HUDEP-2 (cell line): ENCODE measurements at regions not wholly inside any gene's neighbourhood (a gene's known extent, or its start where the extent isn't known, plus 50 kb on each side); places are given as distances from the start of the nearest gene placed in this dataset.
"Not testable (repeated sequence)": the region's sequence is repeated elsewhere in the genome, so short reads cannot be mapped to it uniquely, and the experiment has no call there.

Source experiments
- DNase-seq, 76 experiments: peaks; one replicate each; lab custom pipeline; 2025; ENCODE audit not compliant: unreplicated experiment in 76 of 76; lab: John Stamatoyannopoulos, UW

DNA sequence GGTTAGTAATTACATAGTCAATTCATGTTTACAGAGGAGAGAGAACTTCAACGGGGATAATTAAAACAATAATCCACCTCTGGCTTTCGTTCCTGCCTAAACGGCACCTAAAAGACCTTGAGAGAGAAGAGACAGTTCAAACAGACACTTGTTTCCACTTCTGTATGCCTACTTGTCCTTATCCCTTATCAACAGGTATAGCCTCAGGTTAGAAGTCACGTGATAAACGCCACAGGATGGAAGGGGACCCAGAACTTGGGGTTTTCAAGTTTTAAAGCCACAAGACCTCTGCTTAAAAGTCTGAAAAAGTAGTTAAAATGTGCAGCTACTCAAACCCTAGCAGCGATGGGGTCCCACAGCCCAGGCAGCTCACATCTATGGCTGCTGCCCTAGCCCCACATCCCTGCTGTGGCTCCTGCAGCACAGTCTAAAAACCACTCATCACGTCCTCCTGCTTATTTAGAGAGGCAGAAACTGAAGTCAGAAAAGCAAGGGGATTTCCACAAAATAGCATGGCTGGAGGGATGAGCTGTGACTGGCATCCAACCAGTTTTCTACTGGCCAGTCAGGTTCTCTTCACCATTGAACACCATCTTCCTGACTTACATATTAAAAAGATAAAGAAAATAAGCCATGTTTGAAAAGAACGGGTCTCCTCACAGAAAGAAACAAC is 51.2 kb upstream of the SEC16B start:
- no peak for DNase-seq

DNA sequence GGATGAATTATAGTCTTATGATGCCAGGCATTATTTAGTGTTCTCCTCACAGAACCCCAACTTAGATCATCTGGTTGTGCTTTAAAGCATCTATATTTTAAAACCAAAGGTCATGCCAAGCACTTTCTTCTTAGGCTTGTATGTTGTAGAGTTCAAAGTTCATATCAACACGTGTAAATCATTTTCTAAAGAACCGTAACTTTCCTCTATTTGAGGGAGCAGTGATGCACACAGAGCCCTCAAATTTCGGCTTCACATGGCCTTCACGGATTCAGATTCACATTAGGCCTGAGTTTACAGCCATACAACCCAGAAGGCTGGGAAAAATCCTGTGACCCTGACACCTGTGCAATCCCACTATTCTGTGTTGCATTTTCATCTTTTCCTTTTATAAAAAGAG is 52.1 kb upstream of the SEC16B start:
- DNase-seq, result no peak

DNA sequence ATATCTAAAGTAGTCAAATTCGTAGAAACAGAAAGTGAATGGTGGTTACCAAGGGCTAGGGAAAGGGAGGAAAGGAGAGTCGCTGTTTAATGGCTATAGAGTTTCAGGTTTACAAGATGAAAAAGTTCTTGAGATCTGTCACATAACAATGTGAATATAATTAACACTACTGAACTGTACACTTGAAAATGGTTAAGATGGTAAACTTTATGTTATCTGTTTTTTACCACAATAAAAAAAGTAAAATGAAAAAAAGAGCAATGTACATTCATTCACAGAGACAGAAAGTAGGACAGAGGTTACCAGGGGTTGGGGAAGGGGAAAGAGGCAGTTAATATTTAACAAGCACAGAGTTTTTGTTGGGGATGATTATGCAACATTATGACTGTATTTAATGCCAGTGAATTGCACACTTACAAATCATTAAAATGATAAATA is 53.3 kb upstream of the SEC16B start:
- DNase-seq, result no peak

DNA sequence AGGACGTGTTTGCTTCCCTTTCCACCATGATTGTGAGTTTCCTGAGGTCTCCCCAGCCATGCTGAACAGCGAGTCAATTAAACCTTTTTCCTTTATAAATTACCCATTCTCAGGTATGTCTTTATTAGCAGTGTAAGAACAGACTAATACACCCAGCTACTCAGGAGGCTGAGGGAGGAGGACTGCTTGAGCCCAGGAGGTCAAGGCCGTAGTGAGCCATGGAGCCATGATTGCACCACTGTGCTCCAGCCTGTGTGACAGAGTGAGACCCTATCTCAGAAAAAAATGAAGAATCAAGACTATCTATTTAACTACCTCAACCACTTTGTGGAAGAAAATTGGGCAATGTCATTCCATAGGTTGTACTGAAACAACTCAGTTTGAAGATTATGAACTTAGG is 54.6 kb upstream of the SEC16B start:
- DNase-seq, result no peak

DNA sequence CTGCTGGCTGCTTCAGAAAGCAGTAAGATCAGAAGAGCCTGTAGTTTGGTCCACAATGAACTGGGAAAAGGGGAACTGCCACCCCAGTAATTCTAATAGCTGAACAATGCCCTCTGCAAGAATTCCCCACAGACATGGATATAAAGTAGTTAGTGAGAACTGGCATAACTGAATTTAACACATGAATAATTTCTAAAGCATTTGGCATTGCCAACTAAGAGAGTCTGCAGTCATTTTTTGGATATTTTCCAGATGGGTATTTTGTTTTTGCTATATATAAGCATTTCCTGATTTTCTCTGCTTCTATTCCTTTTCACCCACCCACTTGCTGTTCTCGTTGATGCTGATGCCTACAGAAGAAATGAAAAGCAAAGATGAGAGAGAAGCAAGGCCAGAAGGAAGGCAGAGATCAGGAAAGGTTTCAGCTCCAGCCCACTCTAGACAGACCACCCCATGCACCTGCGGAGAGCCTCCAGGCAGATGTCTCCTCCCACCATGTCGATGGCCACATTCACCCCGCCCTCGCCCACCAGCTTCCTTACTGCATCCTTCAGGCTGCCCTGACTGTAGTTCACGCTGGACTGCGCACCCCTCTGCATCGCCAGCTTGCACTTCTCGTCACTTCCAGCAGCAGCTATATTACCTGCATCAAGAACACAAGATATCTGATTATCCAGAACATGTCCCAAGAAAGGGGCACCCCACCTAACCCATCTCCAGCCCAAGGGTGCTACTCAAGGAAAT is 55.9 kb upstream of the SEC16B start:
- no peak for DNase-seq

DNA sequence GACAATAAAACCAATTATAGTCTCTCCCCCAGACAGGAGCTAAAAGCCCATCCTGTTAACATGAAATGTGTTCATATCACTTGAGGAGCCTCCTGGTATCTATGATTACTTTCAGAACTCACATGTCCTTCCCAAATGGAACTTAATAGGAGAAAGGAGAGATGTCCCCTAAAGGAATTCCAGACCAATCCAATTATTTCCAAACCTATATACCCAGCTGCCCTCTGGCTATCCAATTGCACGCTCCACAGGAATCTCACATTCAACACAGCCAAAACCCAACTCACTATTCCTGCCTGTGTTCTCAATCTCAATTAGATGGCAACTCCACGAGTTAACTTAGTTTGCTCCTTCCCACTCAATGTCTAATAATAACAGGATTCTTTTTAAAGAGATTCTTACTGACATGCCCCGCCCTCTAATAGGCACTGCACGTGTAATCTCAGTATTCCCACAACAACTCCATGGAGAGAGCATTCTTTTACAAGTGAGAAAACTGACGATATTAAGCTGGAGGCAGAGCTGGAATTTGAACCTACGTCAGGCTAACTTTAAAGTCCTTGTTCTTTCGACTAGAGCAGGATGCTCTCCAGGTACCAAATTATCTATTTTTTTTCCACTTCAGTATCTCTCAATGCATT is 59.1 kb upstream of the SEC16B start:
- DNase-seq, result no peak

DNA sequence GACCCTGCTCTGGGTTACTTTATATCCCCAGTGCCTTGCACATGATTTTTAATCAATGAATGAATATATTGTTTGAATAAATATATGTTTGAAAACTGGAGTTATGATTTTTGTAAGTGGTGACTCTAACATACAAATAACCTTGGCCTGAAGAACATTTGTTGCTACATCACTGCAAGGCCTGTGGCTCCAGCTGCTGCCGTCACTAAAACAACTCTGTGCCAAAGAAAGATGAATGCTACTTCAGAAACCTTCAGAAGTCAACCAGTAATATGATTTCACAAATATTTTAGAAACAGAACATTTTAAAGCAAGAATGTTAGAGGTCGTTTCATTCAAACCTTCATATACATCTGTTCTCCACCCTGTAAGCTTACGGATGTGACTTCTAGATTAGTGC is 60.6 kb upstream of the SEC16B start:
- DNase-seq, result no peak

DNA sequence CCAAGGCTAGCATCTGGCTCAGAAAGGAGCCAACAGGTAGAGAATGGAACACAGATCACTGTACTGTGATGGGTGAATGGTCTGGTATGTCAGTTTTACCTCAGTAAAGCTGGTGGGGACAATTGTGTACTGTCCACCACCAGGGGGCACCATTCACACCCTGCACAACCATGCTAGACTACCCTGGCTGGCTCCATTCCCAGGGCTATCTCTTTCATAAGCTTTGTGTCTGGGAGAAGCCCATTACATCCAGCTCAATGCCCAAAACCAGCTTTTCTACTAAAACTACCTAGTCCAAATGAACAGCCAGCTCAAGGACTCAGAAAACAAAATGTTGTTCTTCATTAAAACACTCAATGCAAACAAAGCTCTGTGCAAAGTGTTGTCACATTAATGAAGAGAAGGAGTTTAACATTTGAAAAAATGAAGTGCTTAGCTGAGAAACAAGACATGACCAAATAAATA is 62.0 kb upstream of the RASAL2 start:
- peak in 73 of 76 experiments; percentile 7 to 84 (median 68) for DNase-seq

DNA sequence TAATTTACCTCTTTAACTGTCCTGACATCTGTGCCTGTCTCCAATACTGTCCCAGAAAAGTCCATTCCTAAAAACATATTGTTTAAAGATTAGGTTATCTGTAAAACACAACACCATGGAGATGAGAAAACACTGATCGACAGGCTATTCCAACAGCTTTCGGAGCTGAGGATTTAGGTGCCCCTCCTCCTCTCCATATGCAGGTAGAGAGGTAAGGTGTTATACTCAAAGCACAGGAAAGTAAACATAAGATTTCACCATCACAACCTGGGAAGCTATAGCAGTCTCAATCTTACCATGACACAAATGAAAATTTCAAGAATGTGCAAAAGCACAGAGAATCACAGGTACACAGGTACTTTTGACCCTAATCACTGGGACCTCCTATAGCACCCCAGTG is 60.9 kb upstream of the RASAL2 start:
- DNase-seq, result no peak

DNA sequence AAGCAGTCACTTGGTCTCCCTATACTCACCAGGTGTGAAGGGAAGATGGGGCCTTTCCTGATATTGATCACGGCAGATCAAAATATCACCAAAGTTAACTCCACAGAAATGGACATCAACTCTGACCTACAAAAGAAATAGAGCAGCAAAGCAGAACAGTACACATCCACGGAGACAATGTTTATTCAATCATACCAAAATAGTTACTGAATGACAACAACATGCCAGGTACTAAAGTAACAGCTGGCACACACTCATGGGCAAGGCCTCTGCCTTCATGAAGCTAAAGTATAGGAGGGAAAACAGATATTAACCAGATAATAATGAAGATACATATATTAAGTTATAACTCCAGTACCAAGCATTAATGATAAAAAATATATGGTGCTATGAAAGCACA is 59.2 kb upstream of the RASAL2 start:
- DNase-seq, result no peak

DNA sequence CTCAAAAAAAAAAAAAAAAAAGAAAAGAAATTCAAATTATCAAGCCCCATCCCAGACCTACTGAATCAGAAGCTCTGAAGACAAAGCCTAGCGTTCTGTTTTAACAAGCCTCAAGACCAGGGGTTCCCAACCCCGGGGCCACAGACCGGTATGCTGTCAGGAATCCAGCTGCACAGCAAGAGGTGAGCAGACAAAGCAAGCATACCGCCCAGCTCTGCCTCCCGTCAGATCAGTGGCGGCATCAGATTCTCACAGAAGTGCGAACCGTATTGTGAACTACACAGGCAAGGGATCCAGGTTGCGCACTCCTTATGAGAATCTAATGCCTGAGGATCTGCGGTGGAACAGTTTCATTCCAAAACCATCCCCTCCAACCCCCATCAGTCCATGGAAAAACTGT is 57.8 kb upstream of the RASAL2 start:
- no peak for DNase-seq

DNA sequence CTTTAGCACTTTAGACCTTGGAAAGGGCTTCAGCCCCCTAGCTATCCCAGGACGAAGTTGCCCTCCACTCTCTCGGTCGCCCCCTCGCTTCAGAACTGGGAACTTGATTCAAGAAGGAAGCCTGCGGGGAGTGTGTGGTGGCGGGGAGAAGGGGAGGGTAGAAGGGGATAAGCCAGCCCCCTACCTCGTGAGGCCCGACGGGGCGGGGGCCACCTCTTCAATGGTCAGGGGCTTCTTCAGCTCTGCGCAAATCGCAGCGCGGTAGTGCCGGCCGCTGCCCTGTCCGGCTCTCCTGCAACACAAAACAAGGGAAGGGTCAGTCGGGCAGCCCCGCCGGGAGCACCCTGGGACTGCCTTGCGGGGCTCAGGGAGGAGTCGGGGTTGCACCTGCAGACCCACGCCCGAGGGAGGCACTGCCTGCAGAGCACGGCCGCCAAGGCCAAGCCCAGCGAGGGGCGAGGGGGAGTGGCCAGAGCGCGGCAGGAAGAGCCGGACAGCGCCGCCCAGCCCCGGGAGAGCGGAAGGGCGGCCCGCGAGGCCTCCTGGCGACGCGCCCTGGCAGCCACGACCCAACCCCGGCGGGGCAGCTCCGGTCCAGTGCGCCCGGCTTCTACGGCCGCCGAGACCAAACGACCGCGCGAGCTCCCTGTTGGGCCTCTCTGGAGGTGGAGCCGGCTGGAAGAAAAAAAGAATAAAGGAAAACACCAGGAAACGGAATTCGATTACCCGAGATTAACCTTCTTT is 56.2 kb upstream of the RASAL2 start:
- DNase-seq, result peak in 65 of 76 experiments; percentile 8 to 75 (median 50)

DNA sequence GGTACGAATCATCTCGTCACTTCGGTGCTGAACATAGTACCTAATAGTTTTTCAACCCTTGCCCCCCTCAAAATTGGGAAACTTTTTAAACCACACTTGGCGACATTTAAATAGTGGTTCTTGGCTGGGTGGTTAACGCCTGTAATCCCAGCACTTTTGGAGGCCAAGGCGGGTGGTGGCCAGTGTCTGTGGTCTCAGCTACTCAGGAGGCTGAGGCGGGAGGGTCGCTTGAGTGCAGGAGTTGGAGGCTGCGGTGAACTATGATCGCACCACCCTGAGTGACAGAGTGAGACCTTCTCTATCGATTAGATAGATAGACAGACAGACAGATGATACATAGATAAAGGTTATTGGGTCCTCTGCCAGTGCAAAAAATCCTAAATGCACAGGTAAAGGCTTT is 55.5 kb upstream of the RASAL2 start:
- no peak for DNase-seq

DNA sequence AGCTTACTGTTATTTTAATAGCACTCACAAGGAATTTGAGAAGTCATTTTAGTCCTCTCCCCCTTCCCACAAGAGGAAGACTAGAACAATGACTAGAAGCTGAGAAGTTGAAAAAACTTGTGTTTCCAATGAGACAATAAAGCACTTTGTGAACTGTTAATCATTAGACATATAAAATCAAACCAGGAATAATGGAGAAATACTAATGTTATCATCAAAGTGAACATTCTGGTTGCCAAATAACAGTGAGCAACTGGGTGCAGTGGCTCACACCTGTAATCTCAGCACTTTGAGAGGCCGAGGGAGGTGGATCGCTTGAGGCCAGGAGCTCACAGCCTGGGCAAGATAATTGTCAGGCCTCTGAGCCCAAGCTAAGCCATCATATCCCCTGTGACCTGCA is 54.0 kb upstream of the RASAL2 start:
- DNase-seq, result no peak

DNA sequence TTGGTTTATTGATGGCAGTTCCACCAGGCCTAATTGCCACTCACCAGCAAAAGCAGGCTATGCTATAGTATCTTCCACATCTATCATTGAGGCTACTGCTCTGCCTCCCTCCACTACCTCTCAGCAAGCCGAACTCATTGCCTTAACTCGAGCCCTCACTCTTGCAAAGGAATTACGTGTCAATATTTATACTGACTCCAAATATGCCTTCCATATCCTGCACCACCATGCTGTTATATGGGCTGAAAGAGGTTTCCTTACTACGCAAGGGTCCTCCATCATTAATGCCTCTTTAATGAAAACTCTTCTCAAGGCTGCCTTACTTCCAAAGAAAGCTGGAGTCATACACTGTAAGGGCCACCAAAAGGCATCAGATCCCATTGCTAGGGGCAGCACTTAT is 50.0 kb upstream of the RASAL2 start:
- not testable (repeated sequence) for DNase-seq
